Astrocyte (in vitro differentiated cells and primary cell): ENCODE measurements at regions not wholly inside any gene's neighbourhood (a gene's known extent, or its start where the extent isn't known, plus 50 kb on each side); places are given as distances from the start of the nearest gene placed in this dataset.

ENCODE experiments used
- DNase-seq: peaks from one replicate; pipeline ENCODE4 v3.0.0-alpha.2; 2010; ENCODE audit warnings: low read depth
- FAIRE-seq: peaks from 2 replicates; lab custom pipeline; 2011; peaks lifted over from hg19 to GRCh38; lab: Jason Lieb, UNC
- H2AFZ ChIP-seq: 2 replicates; pipeline ENCODE4 v1.6.0; 2012; ENCODE audit warnings: low read depth, low read length, inconsistent platforms
- H3K27ac ChIP-seq: 2 replicates; pipeline ENCODE4 v1.5.1; 2011; ENCODE audit warnings: low read depth, low read length, inconsistent platforms
- H3K27me3 ChIP-seq: 2 replicates; pipeline ENCODE4 v1.6.0; 2011; ENCODE audit warnings: low read length, inconsistent platforms; ENCODE audit not compliant: insufficient read depth
- H3K36me3 ChIP-seq: 2 replicates; pipeline ENCODE4 v1.5.1; 2011; ENCODE audit warnings: low read length, inconsistent platforms; ENCODE audit not compliant: insufficient read depth
- H3K4me1 ChIP-seq: 2 replicates; pipeline ENCODE4 v1.5.1; 2011; ENCODE audit warnings: low read length, inconsistent platforms; ENCODE audit not compliant: insufficient read depth
- H3K4me2 ChIP-seq: 2 replicates; pipeline ENCODE4 v1.6.0; 2012; ENCODE audit warnings: low read length, inconsistent platforms
- H3K4me3 ChIP-seq: 2 replicates; pipeline ENCODE4 v1.5.1; 2011; ENCODE audit warnings: low read depth, mild to moderate bottlenecking, low read length, inconsistent platforms; ENCODE audit not compliant: insufficient read depth
- H3K79me2 ChIP-seq: 2 replicates; pipeline ENCODE4 v1.6.0; 2012; ENCODE audit warnings: mild to moderate bottlenecking, low read length, inconsistent platforms; ENCODE audit not compliant: insufficient read depth
- H3K9ac ChIP-seq: 2 replicates; pipeline ENCODE4 v1.6.0; 2012; ENCODE audit warnings: mild to moderate bottlenecking, low read length, inconsistent platforms
- H3K9me3 ChIP-seq: 2 replicates; pipeline ENCODE4 v1.5.1; 2012; ENCODE audit warnings: low read depth, mild to moderate bottlenecking, low read length, inconsistent platforms; ENCODE audit not compliant: insufficient read depth
- H4K20me1 ChIP-seq: 2 replicates; pipeline ENCODE4 v1.6.0; 2012; ENCODE audit warnings: low read length, inconsistent platforms; ENCODE audit not compliant: insufficient read depth
- H3K27ac Mint-ChIP-seq: one replicate; pipeline ENCODE4 v1.8.0; 2021; ENCODE audit warnings: mild to moderate bottlenecking, mixed read lengths; ENCODE audit not compliant: unreplicated experiment
- H3K27me3 Mint-ChIP-seq: one replicate; pipeline ENCODE4 v1.8.0; 2021; ENCODE audit warnings: low read depth, mixed read lengths; ENCODE audit not compliant: unreplicated experiment
- H3K36me3 Mint-ChIP-seq: one replicate; pipeline ENCODE4 v1.8.0; 2021; ENCODE audit warnings: low read depth, mixed read lengths; ENCODE audit not compliant: unreplicated experiment
- H3K4me1 Mint-ChIP-seq: one replicate; pipeline ENCODE4 v1.8.0; 2021; ENCODE audit warnings: low read depth, mixed read lengths; ENCODE audit not compliant: unreplicated experiment
- H3K4me3 Mint-ChIP-seq: one replicate; pipeline ENCODE4 v1.8.0; 2021; ENCODE audit warnings: mild to moderate bottlenecking, moderate library complexity, mixed read lengths; ENCODE audit not compliant: unreplicated experiment
- H3K9me3 Mint-ChIP-seq: one replicate; pipeline ENCODE4 v1.8.0; 2021; ENCODE audit warnings: mild to moderate bottlenecking, mixed read lengths; ENCODE audit not compliant: unreplicated experiment
- EZH2 ChIP-seq: IDR thresholded peaks from 2 replicates; pipeline ENCODE4 v1.6.1; 2012; ENCODE audit warnings: mild to moderate bottlenecking, low read length, inconsistent platforms; ENCODE audit not compliant: insufficient read depth
- TF ChIP-seq, protein P1 (sequence below): IDR thresholded peaks from 2 replicates; pipeline ENCODE4 v1.5.1; 2011; ENCODE audit warnings: low read depth, mild to moderate bottlenecking, inconsistent platforms, low read length, moderate library complexity; ENCODE audit not compliant: insufficient read depth

DNA sequence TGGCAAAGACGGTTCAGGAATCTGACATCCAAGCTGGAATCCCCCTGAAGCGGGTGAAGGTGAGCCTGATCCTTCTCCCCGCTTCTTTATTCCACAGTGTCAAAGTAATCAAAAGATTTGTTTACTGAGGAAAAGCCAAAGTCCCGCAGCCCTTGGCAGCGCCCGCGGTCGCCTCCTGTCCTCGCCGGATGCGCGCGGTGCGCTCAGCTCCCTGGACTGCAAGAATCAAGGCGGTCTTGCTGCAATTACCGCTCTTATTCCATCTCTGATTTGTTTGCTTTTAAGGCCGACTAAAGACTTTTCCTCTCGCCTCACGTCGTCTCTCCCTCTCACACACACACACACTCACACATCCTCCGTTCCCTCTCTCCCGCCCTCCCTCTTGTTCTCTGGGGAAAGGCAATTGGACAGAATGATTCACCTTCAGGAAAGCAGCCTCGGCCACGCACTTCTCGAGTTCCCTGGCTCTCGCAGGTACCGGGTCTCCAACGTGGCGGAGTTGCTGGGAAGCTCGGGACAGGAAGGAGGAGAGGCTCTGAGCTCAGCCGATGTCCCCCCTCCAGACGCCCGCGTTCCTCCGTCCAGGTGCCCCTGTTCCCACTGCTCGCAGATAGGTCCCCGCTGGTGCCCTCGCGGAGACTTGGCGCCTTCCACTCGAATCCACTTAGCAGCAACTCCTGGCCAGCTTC is 68.6 kb upstream of the USP15 start:
- Mint-ChIP-seq H3K36me3 (no peaks in the 10 kb centered on the region), H3K4me1 (peaks cover 5% of the 10 kb centered on the region), H3K27ac (peak overlapping the region; percentile 36), H3K4me3 (peak overlapping the region; percentile 82), H3K27me3 (peaks cover 25% of the 10 kb centered on the region), H3K9me3 (peaks cover 3% of the 10 kb centered on the region)
- no peak overlapping the region for H3K27ac ChIP-seq
- H3K9me3 ChIP-seq = no peaks in the 10 kb centered on the region
- peaks cover 16% of the 10 kb centered on the region for H3K4me1 ChIP-seq
- H2AFZ ChIP-seq = peak overlapping the region; percentile 69
- FAIRE-seq = no peak
- TF ChIP-seq, protein P1, sequence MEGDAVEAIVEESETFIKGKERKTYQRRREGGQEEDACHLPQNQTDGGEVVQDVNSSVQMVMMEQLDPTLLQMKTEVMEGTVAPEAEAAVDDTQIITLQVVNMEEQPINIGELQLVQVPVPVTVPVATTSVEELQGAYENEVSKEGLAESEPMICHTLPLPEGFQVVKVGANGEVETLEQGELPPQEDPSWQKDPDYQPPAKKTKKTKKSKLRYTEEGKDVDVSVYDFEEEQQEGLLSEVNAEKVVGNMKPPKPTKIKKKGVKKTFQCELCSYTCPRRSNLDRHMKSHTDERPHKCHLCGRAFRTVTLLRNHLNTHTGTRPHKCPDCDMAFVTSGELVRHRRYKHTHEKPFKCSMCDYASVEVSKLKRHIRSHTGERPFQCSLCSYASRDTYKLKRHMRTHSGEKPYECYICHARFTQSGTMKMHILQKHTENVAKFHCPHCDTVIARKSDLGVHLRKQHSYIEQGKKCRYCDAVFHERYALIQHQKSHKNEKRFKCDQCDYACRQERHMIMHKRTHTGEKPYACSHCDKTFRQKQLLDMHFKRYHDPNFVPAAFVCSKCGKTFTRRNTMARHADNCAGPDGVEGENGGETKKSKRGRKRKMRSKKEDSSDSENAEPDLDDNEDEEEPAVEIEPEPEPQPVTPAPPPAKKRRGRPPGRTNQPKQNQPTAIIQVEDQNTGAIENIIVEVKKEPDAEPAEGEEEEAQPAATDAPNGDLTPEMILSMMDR = no peak
- TF ChIP-seq EZH2 = peak; percentile 65
- H3K36me3 ChIP-seq = no peaks in the 10 kb centered on the region
- no peaks in the 10 kb centered on the region for H4K20me1 ChIP-seq
- H3K27me3 ChIP-seq = peaks cover 36% of the 10 kb centered on the region
- peak overlapping the region; percentile 38 for H3K4me3 ChIP-seq
- peak overlapping the region; percentile 17 for H3K9ac ChIP-seq
- peak; percentile 34 for DNase-seq
- H3K79me2 ChIP-seq = no peaks in the 10 kb centered on the region
- peak overlapping the region; percentile 86 for H3K4me2 ChIP-seq

DNA sequence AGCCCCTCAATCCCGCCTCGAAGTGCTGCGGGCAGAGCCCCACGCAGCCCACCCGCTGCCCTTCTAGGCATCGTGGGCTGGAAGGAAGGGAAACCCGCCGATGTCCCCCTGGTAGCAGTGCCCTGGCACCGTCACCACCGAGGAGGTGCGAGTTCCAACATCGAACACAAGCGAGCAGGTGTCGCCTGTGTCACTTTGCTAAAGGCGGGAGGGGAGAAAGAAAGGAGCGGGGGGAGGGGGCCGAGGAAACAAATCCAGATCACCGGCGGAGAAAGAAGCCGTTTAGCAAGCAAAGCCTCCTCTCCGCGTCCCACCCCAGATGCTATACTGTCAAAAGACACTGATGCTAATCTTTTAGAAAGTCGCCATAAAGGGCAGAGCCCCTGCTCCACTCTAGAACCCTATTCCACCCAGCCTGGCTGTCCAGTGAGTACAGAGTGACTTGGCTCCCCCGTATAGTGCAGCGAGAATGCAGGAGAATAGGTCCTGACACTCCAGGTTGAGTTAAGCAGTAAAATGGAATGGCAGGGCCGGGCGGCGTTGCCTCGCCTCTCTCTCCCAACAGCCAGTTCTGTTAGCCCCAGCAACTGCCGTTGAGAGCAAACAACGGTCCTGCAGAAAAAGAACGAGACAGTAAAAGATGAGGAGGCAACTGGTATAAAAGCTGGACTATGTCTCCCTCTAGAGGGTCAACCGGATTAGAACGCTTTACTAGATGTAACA is 67.9 kb upstream of the USP15 start:
- Histone ChIP-seq H3K9ac (peak overlapping the region; percentile 17), H3K27me3 (peaks cover 36% of the 10 kb centered on the region), H3K4me1 (peaks cover 16% of the 10 kb centered on the region), H3K4me2 (peak overlapping the region; percentile 86), H3K4me3 (peak overlapping the region; percentile 38), H2AFZ (peak overlapping the region; percentile 69), H4K20me1 (no peaks in the 10 kb centered on the region), H3K9me3 (no peaks in the 10 kb centered on the region), H3K36me3 (no peaks in the 10 kb centered on the region), H3K27ac (no peak overlapping the region), H3K79me2 (no peaks in the 10 kb centered on the region)
- no peaks in the 10 kb centered on the region for H3K36me3 Mint-ChIP-seq
- TF ChIP-seq, protein P1 = peak; percentile 80
- TF ChIP-seq EZH2 = no peak
- peaks cover 5% of the 10 kb centered on the region for H3K4me1 Mint-ChIP-seq
- peaks cover 3% of the 10 kb centered on the region for H3K9me3 Mint-ChIP-seq
- peak; percentile 66 for DNase-seq
- peak overlapping the region; percentile 82 for H3K4me3 Mint-ChIP-seq
- H3K27ac Mint-ChIP-seq = peak overlapping the region; percentile 91
- peaks cover 25% of the 10 kb centered on the region for H3K27me3 Mint-ChIP-seq
- peak; percentile 43 for FAIRE-seq

DNA sequence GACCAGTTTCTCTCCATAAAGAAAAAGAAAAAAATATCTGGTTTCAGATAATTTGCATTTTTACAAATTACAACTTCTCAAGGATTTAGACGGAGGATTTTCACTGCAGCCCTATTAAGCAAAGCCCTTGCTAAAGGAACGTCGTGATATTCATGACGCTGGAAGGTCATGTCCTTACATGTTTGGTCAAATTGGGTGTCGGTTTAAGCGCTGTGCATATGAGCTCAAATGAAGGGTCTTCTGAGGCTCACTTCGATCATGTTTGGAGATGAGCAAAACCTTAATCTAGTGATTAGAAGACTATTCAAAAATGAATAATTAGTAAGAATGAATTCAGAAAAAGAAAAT is 67.3 kb upstream of the USP15 start:
- H3K36me3 ChIP-seq = no peaks in the 10 kb centered on the region
- FAIRE-seq = no peak
- H3K27ac ChIP-seq = no peak overlapping the region
- H3K9ac ChIP-seq = no peak overlapping the region
- peaks cover 16% of the 10 kb centered on the region for H3K4me1 ChIP-seq
- no peak for DNase-seq
- H3K4me3 Mint-ChIP-seq = peak overlapping the region; percentile 17
- TF ChIP-seq, protein P1 = no peak
- no peak for TF ChIP-seq EZH2
- H3K4me1 Mint-ChIP-seq = peaks cover 5% of the 10 kb centered on the region
- H3K27ac Mint-ChIP-seq = peak overlapping the region; percentile 91
- no peaks in the 10 kb centered on the region for H4K20me1 ChIP-seq
- peaks cover 3% of the 10 kb centered on the region for H3K9me3 Mint-ChIP-seq
- no peaks in the 10 kb centered on the region for H3K9me3 ChIP-seq
- peaks cover 25% of the 10 kb centered on the region for H3K27me3 Mint-ChIP-seq
- no peaks in the 10 kb centered on the region for H3K36me3 Mint-ChIP-seq
- H3K4me3 ChIP-seq = peak overlapping the region; percentile 38
- no peak overlapping the region for H2AFZ ChIP-seq
- H3K4me2 ChIP-seq = peak overlapping the region; percentile 86
- H3K79me2 ChIP-seq = no peaks in the 10 kb centered on the region
- peaks cover 36% of the 10 kb centered on the region for H3K27me3 ChIP-seq
